D721Med (cell line): ENCODE measurements at regions not wholly inside any gene's neighbourhood (a gene's known extent, or its start where the extent isn't known, plus 50 kb on each side); places are given as distances from the start of the nearest gene placed in this dataset.
"Not testable (repeated sequence)": the region's sequence is repeated elsewhere in the genome, so short reads cannot be mapped to it uniquely, and the experiment has no call there.

ENCODE experiments used
- DNase-seq: peaks from one replicate; pipeline ENCODE4 v3.0.0; 2011; ENCODE audit warnings: low spot score; ENCODE audit not compliant: insufficient read length
- FAIRE-seq: peaks from 2 replicates; lab custom pipeline; 2011; peaks lifted over from hg19 to GRCh38; lab: Jason Lieb, UNC
- CTCF ChIP-seq: IDR thresholded peaks from 2 replicates; pipeline ENCODE4 v1.5.1; 2012; ENCODE audit warnings: mild to moderate bottlenecking, control low read depth; ENCODE audit not compliant: insufficient read depth; ENCODE audit errors: missing control alignments

- no peak for FAIRE-seq
These were observed 190.5 kb downstream of the SH3BGRL start for GRCh38 chrX:81392396-81392795.

GRCh38 chrX:81405781-81406180, 203.9 kb downstream of the SH3BGRL start:
- DNase-seq (no peak), FAIRE-seq (no peak)
- TF ChIP-seq CTCF: no peak

More at GRCh38 chrX:81392396-81392795, 190.5 kb downstream of the SH3BGRL start:
- no peak for DNase-seq
- TF ChIP-seq CTCF: no peak

- no peak for FAIRE-seq
- no peak for DNase-seq
- TF ChIP-seq CTCF: no peak
These were observed 209.6 kb downstream of the SH3BGRL start for GRCh38 chrX:81411517-81411916.

GRCh38 chrX:81412428-81412827, 210.5 kb downstream of the SH3BGRL start:
- TF ChIP-seq CTCF: no peak
- no peak for DNase-seq
- FAIRE-seq: no peak

GRCh38 chrX:81412857-81413256, 211.0 kb downstream of the SH3BGRL start:
- not testable (repeated sequence) for DNase-seq

GRCh38 chrX:81414630-81415029, 212.7 kb downstream of the SH3BGRL start:
- TF ChIP-seq CTCF: peak; percentile 11
- FAIRE-seq (no peak), DNase-seq (no peak)

More at GRCh38 chrX:81412857-81413256, 211.0 kb downstream of the SH3BGRL start:
- not testable (repeated sequence) for FAIRE-seq
